ENCODE measurements at regions not wholly inside any gene's neighbourhood (a gene's known extent, or its start where the extent isn't known, plus 50 kb on each side); places are given as distances from the start of the nearest gene placed in this dataset.

DNA sequence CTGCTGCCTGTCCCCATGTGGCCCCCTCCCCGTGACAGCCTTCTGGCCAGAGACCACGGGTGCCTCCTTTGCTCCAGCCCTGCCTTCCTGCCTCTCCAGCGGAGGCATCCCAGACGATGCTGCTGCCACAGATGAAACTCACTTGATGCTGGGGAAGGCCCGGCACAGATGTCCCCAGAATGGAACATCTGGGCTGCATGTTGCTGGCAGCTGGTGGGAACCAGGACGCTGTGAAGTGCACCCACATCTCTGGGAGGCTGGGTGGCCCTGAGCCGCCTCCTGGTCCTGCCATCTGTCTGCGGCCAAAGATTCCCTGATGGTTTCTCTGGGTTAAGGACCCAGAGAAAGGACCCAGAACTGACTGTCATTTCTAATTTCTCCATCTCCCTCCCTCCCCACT is 51.9 kb upstream of the PTPRS start:
- H3K4me3 ChIP-seq (ENCODE audit: low read length), result no peak overlapping the region
- TF ChIP-seq, protein P1, sequence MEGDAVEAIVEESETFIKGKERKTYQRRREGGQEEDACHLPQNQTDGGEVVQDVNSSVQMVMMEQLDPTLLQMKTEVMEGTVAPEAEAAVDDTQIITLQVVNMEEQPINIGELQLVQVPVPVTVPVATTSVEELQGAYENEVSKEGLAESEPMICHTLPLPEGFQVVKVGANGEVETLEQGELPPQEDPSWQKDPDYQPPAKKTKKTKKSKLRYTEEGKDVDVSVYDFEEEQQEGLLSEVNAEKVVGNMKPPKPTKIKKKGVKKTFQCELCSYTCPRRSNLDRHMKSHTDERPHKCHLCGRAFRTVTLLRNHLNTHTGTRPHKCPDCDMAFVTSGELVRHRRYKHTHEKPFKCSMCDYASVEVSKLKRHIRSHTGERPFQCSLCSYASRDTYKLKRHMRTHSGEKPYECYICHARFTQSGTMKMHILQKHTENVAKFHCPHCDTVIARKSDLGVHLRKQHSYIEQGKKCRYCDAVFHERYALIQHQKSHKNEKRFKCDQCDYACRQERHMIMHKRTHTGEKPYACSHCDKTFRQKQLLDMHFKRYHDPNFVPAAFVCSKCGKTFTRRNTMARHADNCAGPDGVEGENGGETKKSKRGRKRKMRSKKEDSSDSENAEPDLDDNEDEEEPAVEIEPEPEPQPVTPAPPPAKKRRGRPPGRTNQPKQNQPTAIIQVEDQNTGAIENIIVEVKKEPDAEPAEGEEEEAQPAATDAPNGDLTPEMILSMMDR (conservative IDR thresholded peaks at IDR 0.05; ENCODE audit: low read depth, low read length), result no peak
- DNase-seq (ENCODE audit: low read depth), result no peak

DNA sequence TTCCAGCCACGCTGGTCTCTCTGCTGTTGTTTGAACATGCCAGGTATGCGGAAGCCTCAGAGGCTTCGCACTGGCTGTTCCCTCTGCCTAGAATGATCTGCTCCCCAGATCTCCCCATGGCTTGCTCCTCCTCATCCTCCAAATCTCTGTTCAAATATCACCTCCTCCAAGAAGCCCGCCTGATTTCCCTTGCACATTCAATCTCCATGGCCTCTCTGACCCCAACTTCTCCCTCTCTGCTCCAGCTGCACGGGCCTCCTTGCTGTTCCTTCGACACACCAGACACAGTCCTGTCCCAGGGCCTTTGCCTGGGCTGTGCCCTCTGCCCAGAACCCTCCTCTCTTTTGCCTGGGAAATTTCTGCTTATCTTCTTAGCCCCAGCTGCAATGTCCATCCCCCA is 52.5 kb upstream of the PTPRS start:
- no peak for DNase-seq (ENCODE audit: low read depth)
- H3K4me3 ChIP-seq (ENCODE audit: low read length), result no peak overlapping the region
- TF ChIP-seq, protein P1 (conservative IDR thresholded peaks at IDR 0.05; ENCODE audit: low read depth, low read length), result no peak

- no peak overlapping the region for H3K4me3 ChIP-seq (ENCODE audit: low read length)
- TF ChIP-seq, protein P1 (conservative IDR thresholded peaks at IDR 0.05; ENCODE audit: low read depth, low read length), result no peak
- DNase-seq (ENCODE audit: low read depth), result no peak
Observed at GRCh38 chr19:5394551-5395505, 54.2 kb upstream of the PTPRS start.

- TF ChIP-seq, protein P1 (conservative IDR thresholded peaks at IDR 0.05; ENCODE audit: low read depth, low read length), result no peak
- DNase-seq (ENCODE audit: low read depth), result no peak
- H3K4me3 ChIP-seq (ENCODE audit: low read length), result no peak overlapping the region
Observed at GRCh38 chr19:5395556-5395955, 54.9 kb upstream of the PTPRS start.

DNA sequence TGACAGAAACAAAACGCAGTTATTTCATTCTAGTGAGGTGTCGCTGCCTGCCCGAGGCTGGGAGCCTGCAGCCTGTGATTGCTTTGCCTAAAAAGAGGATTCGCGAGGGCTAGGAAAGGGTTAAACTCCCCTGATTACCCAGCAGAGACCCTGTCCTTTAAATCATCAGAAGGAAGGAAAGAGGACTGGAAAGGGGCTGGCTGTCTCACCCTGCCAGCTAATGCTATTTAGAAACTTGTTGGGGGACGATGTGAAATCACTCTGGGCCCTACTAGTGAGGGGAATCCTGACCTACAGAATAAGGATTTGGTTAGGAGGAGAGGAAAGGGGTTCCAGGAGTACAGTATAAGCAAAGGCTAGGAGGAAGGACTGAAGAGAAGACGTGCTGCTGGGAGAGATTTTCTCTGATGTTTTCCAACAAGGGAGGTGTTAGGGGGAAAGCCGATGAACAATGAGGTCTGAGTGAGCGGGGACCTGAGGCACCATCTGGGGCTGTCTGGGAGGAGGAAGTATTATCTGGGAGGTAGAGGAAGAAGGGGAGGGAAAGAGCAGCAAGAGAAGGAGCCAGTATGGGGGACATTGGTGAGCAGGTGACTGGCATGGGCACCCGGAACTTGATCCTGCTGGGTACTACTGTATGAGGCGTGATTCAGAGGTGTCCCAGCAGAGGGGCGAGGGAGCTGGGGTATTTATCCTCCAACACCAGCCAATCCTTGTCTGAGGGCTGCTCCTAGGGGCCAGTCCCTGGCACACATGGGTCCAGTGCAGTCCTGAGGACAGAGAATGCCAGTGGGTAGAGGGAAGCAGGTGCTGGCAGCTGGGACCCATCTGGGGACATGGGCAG is 55.7 kb upstream of the PTPRS start:
- DNase-seq (ENCODE audit: low read depth), result no peak
- TF ChIP-seq, protein P1 (conservative IDR thresholded peaks at IDR 0.05; ENCODE audit: low read depth, low read length), result no peak
- H3K4me3 ChIP-seq (ENCODE audit: low read length), result no peak overlapping the region

DNA sequence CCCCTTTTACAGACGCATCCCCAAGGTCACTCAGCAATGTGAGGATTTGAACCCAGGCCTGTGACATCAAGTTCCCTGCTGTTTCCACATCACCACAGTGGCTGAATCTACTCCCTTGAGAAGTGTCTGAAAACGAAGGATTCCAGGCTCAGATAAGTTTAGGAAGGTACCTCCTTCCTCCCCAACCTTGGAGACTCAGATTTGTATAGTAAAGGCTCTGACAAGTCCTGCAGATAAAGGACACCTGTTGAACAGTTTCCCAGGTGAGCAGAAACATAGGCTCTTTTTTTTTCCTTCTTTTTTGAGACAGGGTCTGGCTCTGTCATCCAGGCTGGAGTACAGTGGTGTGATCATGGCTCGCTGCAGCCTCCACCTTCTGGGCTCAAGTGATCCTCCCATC is 56.4 kb upstream of the PTPRS start:
- no peak overlapping the region for H3K4me3 ChIP-seq (ENCODE audit: low read length)
- TF ChIP-seq, protein P1 (conservative IDR thresholded peaks at IDR 0.05; ENCODE audit: low read depth, low read length), result no peak
- no peak for DNase-seq (ENCODE audit: low read depth)
